ENCODE measurements at regions not wholly inside any gene's neighbourhood (a gene's known extent, or its start where the extent isn't known, plus 50 kb on each side); places are given as distances from the start of the nearest gene placed in this dataset.

DNA sequence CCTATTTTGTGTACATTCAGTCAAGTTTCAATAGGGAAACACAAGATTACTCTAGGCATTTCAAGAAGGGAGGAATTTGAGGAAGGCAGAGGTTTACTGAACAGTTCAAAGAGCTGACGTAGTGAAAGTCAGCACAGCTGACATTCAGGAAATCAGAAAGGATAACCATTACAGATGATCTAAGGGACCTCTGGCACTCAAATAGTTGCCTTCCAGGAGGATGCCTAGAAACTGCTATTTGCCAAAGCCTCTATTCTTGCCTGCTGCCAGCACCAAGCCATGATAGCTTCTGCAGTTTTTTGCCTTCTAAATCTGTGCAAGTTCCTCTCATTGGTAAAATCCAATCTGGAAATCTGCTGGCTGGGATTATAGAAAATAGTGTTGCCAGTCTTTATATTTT, 373.1 kb downstream of the CSNK1G3 start:
- DNase-seq (ENCODE audit: low read depth), result no peak

DNA sequence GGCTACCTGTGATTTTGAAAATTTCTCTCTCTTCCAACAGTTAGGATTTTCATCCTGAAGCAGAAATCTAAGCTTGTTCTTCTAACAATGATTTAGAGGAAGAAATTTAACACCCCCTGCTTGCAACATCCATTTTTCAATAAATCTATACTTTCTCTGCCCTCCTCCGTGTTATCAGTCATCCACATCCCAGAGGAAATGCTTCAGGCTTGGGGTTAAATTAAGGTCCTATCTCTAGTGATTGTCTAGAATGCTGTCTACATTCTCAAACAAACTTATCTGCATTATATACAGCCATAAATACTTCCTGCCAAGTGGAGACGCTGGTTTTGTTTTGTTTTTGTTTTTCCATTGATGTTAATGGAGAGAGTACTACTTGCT, 371.0 kb downstream of the CSNK1G3 start:
- DNase-seq (ENCODE audit: low read depth), result no peak

DNA sequence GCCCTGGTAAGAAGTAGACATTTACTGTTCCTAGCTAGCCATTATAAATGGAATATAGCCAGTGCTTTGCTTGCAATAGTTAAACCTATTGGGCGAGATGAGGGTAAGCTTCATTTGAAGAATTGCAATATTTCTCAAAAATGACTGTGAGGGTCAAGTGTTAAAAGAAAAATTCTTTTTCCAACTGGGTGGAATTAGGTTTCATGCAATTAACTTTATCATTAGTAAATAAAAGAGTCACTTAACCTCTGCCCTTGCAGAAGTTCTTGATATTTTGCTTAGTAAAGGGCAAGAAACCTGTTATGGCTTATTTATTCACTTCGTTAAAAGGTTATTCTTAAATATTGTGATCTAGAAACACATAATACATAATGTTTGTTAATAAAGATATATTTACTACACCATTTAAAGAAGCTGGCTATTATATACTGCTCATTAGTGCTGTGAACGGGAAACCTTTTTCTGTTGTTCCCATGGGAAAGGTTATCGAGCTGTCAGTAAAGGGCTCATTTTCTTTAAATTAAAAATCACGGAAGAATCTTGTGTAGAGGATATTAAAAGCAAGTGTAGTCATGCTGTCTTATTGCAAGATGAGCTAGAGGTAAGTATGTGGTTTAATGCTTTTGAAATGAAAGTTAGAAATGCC, 370.5 kb downstream of the CSNK1G3 start:
- no peak for DNase-seq (ENCODE audit: low read depth)

DNA sequence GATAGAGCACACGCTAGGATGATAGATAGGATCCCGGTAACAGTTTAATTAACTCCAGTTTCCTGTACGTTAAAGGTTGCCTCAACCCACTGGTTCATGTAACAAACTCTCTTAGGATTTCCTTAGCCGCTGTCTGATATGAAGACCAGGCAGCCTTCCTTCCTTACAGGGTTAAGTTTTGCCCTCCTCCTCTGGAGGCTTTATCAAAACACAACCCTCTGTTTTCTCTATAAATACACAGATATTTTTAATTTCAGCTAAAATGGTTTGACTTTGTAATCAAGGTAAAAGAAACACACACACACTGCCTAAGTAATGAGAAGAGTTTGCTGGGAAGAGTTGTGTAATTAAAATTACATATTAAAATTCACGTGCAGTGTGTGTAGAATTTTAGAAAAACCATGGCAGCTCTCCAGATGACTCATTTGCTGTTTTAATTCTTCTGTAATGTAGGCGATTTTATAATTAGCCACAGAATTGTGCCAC, 369.8 kb downstream of the CSNK1G3 start:
- peak; percentile 19 for DNase-seq (ENCODE audit: low read depth)

DNA sequence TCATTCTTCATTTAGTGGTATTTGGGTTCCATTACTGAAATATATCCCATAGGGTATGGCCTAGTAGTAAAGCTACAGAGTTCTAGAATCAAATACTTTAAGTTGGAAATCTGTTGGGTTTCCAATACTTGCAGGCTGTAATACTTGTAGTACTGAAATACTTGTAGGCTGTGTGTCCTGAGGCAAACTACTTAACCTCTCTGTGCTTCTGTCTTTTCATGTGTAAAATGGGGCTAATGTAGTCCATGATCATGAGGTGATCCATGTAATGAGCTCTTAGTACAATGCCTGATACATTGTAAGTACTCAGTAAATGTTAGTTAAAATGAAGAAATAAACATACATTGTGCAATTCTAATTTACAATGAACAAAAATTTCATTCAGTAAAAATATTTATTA, 368.9 kb downstream of the CSNK1G3 start:
- DNase-seq (ENCODE audit: low read depth), result no peak

DNA sequence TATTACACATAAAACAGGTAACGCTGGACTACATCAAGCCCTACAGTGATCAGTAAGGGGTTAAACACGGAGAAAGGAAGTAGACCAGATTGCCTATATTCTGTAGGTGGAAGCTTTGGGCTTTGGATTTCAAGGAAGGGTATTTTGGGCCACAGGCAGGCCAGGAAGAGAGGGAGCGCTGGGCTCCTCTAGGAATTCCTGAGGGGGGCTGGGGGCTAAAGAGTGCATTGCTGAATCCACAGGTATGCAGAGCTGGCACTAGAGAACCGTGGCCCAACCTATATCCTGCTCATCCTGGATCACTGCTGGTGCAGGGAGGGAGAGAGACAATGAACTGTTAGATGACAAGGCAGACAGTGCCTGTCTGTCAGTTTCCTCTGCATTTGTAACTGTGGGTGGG, 367.1 kb downstream of the CSNK1G3 start:
- DNase-seq (ENCODE audit: low read depth), result no peak

DNA sequence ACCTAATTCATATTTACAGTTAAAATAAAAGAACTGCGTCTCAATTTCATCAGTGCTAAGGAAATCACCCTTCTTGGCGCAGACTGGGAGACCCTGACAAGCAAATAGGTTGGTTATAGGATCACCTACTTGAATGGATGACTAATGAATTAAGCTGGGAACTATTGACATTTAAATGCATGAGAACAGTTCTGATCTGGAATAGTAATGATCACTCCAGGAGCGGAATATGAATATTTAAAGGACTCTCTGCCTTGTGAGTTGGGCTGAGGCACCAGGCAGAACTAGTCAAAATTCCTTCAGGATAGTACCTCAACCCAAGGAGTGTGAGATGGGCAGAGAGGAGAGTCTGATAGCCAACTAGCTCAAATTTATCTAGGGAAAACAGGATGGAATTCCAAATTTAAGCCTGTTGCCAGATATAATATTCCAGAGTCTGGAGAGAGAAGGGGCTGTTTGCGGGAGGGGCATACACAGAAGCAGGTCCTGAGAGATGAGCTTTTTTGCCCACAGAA, 364.4 kb downstream of the CSNK1G3 start:
- DNase-seq (ENCODE audit: low read depth), result no peak

DNA sequence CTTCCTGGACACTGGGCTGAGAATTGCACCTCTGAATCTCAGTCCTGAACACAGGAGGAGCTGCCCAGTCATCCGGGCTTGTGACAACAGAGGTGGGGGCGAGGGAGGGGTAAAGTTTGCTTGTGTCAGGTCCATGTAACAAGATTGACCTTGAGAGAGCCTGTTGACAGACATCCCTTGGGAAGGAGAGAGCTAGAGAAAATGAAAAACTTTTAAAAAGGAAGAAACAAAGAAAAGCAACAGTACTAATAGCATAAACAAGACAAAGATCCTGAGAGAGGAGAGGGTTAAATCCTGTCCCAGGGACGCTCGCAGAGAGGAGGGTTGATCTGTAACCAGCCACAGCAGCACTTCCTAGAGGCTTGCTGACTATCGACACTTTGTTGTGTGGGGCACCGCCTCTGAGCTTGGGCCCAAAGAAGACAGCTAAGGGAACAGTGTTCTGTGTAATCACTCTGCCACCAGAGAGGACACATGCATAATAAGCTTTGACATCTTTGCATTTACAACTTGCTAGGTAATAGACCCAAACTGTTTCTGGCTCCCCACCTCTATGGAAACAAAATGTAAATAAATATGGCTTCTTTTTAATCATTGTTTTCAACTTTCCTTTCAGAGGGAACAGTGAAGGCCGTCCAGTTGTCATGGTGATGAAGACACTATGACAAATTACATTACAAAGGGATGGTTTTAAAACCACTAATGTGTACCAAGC, 363.7 kb downstream of the CSNK1G3 start:
- DNase-seq (ENCODE audit: low read depth), result peak; percentile 20

DNA sequence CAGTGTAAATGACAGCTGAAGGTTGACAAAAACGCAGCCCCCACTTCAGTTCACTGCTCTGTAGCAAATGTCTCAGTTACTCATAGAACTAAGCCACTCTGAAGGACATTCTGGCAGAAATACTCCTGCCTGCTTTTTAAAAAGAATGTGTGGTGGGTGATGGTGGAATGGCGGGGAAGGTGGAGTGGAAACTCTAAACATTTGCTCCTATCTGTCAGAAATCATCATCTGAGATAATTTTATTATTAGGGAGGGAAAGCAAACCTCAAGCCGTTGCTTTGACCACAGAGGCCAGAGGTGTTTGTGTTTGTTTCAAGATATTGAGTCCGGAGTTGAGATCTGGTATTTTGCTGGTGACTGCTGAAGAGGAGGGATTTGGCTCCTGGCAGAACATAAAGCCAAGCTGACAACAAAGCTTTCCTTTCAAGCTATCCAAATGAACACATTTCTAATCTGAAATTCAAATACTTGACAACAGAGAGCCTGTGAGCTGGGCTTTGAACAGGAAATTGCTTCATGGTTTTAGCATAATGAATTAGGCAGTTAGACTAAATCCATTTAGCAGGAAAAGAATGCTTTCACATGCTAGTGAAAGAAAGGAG, 362.7 kb downstream of the CSNK1G3 start:
- peak; percentile 73 for DNase-seq (ENCODE audit: low read depth)

DNA sequence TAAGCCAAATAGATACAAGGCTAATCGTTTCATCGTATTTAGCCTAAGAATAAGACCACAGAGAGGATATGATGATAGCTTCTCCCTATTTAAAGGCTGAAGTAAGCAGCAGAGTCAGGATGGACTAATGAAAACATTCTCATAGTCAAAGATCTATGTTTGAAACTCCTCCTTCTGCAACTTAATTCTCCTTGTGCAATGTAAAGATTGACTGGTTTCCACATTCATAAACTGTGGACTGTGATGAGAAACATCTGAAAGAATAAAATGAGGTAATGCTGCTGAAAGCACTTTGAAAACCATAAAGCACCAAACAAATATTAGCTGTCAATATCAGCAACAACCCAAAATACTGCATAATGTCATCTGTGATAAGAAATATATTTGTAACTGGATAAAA, 361.9 kb downstream of the CSNK1G3 start:
- DNase-seq (ENCODE audit: low read depth), result no peak

DNA sequence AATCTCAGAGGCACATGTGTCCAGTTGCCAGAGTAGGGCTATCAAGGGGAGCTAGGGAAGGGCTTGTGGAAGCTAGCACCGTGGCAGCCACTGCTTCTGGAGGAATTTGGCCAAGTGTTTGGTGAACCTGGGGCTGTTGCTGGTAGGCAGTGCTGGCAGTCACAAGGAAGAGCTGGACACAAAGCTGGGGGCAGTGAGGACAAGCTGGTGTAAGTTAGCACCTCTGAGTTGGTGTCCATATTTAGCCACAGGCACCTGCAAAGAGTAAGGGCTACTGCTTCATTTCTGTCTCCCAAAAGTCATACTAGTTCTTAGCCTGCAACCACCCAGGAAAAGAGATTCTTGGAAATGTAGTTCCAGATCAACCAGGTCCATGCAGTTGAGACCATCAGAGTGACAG, 359.4 kb downstream of the CSNK1G3 start:
- DNase-seq (ENCODE audit: low read depth), result no peak

DNA sequence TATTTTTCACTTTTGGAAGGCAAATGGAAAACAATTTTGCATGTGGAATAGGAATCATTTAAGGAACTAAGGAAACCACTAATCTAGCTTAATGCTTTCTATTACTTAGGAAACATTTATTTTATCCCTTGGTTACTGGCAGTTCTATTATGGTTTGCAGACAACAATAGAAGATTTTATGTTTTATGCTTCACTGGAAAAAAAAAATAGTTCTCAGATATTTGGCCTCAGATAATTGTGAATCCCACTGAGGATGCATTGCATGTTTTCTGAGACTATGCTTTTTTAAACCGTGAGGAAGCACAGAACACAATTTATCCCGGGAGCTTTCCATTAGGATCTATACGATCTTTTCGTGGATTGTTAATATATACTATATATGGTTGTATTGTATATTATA, 356.9 kb downstream of the CSNK1G3 start:
- no peak for DNase-seq (ENCODE audit: low read depth)

DNA sequence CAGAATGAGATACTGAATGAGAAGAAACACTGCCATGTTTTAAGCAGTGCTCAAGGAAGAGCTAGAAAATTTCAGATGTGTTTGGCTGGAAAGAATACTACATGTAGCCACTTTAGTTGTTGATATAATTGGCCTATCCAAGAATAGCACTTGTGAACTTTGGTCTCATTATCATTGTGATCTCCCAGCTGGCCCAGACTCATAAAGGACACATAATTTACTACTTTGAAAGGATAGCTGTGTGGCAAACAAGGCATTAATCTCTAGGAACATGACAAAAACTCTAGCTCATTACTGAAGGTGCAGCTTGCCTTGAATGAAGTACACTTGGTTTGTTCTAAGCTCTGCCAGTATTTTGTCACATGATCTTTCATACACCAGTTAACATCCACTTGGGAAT, 356.3 kb downstream of the CSNK1G3 start:
- no peak for DNase-seq (ENCODE audit: low read depth)

DNA sequence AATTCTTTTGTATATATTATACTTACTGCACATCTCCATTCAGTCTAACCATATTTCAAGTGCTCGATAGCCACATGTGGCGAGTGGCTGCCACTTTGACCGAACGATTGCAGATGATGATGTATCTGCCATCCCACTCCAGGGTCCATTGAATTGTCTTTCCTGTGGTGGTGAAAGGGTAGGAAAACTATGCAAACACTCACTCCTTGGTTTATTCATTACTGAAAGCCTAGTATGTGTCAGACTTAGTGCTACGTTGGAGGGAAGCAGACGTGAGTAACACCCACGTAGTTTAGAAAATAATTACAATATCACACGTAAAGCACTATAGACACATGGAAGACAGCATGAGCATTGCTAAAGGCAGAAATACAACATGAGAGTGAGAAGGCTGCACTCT, 353.7 kb downstream of the CSNK1G3 start:
- no peak for DNase-seq (ENCODE audit: low read depth)

DNA sequence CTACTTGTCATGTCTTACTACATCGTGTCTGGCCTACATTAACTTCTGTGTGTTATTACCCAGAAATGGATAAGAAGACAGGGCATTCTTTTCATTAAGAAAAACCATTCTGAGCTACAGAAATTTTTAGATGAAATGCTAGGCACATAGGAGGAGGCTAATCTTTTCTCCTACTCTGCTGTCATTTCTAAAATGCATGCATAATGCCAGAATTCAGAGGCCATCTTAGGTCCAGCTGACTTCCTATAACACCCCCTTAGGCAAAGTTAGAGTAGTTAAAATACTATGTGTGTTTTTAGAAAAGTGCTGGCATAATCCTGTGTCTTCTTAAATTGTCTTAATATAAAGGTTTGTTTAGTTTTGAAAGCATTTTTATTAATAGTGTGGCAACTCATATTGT, 352.6 kb downstream of the CSNK1G3 start:
- DNase-seq (ENCODE audit: low read depth), result no peak

DNA sequence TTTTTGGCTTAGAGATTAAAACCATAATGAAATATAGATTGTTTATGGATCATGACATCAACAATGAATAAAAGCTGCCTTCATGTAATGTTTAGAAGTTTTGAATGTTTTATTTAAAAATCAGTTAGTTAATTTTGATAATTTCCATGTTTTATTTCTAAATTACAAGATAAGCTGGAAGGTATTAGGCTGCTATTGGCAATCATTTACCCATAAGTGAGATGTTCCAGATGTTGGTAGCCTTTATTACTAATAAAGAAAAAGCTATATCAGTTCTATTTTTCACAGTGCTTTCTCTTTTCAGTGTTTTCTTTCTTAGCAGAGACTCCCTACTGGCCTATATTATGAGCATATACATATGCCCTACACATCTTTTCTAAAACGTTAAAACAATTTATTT, 347.0 kb downstream of the CSNK1G3 start:
- DNase-seq (ENCODE audit: low read depth), result no peak

DNA sequence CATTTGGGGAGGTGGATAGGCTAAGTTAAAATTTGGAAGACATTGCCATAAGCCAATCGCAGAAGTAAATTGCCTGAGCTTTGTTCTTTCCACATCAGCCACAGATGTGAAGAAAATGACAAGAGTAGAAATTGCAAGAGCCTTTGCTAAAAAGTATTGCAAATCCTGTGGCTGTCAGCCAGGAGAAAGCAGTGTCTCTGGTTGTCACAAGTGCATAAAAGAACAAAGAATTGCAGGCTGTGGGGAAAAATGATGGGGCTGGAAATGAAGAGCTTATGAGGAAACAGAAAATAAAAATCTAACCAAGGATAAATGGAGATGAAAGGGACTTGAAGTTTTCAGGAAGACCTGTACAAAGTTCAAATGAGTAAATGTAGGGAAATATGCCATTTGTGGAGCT, 344.8 kb downstream of the CSNK1G3 start:
- DNase-seq (ENCODE audit: low read depth), result no peak

DNA sequence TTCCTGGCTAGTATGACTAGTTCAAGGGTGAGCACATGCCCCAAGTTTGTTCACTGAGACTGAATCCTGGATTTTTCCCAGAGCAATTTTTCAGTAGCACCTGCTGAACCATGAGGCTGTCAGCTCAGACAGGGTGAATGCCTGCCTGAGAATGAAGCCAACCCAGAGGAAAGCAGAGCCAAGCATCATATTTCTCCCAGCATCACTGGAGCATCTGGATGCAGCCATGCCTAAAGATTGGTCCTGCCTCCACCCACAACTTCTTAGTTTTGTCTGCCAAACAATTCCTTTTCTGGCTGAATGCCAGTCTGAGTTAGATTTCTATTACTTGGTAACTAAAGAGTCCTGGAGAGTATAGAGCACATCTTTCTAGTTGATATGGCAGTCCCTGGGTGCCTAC, 343.6 kb downstream of the CSNK1G3 start:
- DNase-seq (ENCODE audit: low read depth), result peak; percentile 21

DNA sequence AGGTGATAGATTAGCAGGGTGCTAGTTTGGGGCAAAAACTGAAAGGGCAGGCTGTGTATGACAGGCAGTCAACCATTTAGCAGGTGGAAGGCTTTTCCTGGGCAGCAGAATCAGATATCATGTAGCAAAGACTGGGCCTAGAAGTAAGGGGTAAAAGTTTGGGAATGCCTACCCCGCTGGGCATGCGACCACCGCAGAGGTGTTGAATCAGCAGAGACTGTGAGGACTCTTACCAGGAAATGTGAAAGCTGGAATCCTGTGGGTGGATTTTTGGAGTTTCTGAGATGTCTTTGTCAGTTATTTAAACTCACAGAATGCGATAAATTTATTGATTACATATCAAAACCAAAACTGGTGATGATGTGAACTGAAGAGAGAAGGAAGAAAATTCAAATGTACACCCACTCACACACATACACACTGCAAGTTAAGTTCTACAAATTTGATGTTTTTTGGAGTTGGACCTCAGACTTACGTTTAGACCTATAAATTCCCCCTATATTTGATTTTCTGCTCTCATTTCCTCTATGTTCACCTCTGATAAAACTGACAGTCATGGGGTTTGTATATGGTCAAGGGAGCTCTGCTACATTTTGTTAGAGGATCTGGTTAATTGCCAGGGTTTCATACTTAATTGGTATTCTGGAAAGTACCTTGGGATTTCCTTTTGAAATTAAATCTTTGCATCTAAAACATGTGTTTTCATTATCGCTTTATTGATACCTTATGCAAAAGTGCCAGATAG, 333.6 kb downstream of the CSNK1G3 start:
- no peak for DNase-seq (ENCODE audit: low read depth)

DNA sequence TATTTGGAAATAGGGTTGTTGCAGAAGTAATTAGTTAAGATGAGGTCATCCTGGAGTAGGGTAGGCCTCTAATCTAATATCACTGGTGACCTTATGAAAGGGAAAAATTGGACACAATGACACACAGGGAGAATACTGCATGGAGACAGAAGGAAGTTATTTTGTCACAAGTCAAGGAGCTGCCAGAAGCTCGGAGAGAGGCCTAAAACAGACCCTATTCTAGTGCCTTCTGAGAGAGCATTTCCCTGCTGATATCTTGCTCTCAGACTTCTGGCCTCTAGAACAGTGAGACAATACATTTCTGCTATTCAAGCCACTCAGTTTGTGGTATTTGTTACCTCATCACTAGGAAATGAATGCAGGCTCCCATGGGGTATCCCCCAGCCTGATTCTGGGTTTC, 332.9 kb downstream of the CSNK1G3 start:
- DNase-seq (ENCODE audit: low read depth), result no peak

DNA sequence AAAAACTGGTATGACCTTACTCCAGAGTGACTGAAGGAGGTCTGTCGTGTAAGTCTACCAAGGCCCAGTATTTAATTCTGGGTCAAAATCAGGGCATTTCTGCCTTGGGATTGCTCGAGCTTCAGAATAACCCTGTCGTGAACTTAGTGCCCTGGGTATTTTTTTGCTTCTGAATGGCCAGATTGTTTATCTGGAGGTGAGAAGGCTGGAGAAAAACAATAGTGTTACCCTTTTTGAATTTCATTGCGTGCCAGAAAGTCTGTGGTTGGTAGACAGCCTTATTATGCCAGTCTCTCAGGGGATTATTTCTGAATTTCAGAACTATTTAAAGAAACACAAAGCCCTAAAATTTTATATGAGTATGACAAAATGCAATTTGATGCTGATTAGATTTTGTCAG, 323.4 kb downstream of the CSNK1G3 start:
- peak; percentile 84 for DNase-seq (ENCODE audit: low read depth)

DNA sequence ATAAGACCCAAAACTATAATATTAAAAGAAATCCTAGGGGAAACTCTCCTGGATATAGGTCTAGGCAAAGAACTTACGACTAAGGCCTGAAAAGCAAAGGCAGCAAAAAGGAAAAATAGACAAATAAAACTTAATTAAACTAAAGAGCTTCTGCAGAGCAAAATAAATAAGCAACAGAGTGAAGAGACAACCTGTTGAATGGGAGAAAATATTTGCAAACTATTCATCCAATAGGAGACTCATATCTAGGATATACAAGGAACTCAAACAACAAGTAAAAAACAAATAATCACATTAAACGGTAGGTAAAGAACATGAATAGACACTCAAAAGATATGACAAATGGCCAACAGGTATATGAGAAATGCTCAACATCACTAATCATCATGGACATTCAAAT, 318.6 kb downstream of the CSNK1G3 start:
- no peak for DNase-seq (ENCODE audit: low read depth)
